ENCODE measurements at regions not wholly inside any gene's neighbourhood (a gene's known extent, or its start where the extent isn't known, plus 50 kb on each side); places are given as distances from the start of the nearest gene placed in this dataset.

DNA sequence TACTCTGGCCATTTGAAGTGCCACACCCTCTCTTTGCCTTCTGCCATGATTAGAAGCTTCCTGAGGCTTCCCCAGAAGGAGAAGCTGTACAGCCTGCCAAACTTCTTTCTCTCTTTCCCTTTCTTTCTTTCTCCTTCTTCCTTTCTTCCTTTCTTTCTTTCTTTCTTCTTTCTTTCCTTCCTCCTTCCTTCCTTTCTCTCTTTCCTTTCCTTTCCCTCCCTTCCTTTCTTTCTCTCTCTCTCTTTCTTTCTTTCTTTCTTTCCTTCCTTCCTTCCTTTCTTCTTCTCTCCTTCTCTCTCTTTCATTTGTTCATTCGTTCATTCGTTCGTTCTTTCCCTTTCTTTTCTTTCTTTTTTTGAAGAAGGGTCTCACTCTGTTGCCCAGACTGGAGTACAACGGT, 931.0 kb downstream of the TTLL7 start:
- TF ChIP-seq RFX5 (IDR thresholded peaks at IDR 0.05; ENCODE audit: low read depth, low read length) (no peak), MXI1 (IDR thresholded peaks at IDR 0.05; ENCODE audit: low read depth, low read length) (no peak), PAX5 (IDR thresholded peaks at IDR 0.05; ENCODE audit: borderline replicate concordance, low read depth, low read length) (no peak)
- TF ChIP-seq, protein P1, sequence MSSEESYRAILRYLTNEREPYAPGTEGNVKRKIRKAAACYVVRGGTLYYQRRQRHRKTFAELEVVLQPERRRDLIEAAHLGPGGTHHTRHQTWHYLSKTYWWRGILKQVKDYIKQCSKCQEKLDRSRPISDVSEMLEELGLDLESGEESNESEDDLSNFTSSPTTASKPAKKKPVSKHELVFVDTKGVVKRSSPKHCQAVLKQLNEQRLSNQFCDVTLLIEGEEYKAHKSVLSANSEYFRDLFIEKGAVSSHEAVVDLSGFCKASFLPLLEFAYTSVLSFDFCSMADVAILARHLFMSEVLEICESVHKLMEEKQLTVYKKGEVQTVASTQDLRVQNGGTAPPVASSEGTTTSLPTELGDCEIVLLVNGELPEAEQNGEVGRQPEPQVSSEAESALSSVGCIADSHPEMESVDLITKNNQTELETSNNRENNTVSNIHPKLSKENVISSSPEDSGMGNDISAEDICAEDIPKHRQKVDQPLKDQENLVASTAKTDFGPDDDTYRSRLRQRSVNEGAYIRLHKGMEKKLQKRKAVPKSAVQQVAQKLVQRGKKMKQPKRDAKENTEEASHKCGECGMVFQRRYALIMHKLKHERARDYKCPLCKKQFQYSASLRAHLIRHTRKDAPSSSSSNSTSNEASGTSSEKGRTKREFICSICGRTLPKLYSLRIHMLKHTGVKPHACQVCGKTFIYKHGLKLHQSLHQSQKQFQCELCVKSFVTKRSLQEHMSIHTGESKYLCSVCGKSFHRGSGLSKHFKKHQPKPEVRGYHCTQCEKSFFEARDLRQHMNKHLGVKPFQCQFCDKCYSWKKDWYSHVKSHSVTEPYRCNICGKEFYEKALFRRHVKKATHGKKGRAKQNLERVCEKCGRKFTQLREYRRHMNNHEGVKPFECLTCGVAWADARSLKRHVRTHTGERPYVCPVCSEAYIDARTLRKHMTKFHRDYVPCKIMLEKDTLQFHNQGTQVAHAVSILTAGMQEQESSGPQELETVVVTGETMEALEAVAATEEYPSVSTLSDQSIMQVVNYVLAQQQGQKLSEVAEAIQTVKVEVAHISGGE (CRISPR knock-in tag; IDR thresholded peaks at IDR 0.05): no peak
